ENCODE measurements at regions not wholly inside any gene's neighbourhood (a gene's known extent, or its start where the extent isn't known, plus 50 kb on each side); places are given as distances from the start of the nearest gene placed in this dataset.

- intact Hi-C loops (cut with micrococcal nuclease; ENCODE audit: unreplicated experiment) = no loop called here
- DNase-seq = no peak
- H4K20me1 ChIP-seq (ENCODE audit: insufficient read depth) = no peaks in the 10 kb centered on the region
- H3K9me3 ChIP-seq (ENCODE audit: insufficient read depth, low read depth) = no peaks in the 10 kb centered on the region
- no TSS peak for BruUV-seq (replicated peaks)
- H3K27me3 ChIP-seq (ENCODE audit: insufficient read depth, low read depth) = no peaks in the 10 kb centered on the region
- H3F3A ChIP-seq (ENCODE audit: insufficient read depth, low read depth) = no peaks in the 10 kb centered on the region
- peak overlapping the region; percentile 59; the same call in 1 of the 2 replicates for H2AFZ ChIP-seq
- H3K4me2 ChIP-seq = no peak overlapping the region
- H3K4me3 ChIP-seq = no peak overlapping the region
- no peaks in the 10 kb centered on the region for H3K79me2 ChIP-seq (ENCODE audit: low read depth)
- no peak overlapping the region for H3K27ac ChIP-seq
- TF ChIP-seq CTCF (conservative IDR thresholded peaks at IDR 0.05) = no peak
- no peak for TF ChIP-seq EZH2 (IDR thresholded peaks at IDR 0.05; ENCODE audit: low read depth)
- H3K4me1 ChIP-seq (replicated peaks; ENCODE audit: insufficient read depth) = no peaks in the 10 kb centered on the region
- H3K36me3 ChIP-seq (ENCODE audit: low read depth) = no peaks in the 10 kb centered on the region
- CTCF ChIA-PET = no interaction called here
- POLR2A ChIA-PET (ENCODE audit: unreplicated experiment) = no interaction called here
- H3K9me2 ChIP-seq (ENCODE audit: insufficient read depth) = no peaks in the 10 kb centered on the region
Measured at GRCh38 chr7:52639981-52640380, 395.5 kb upstream of the POM121L12 start.

- H2AFZ ChIP-seq = no peak overlapping the region
Measured at GRCh38 chr7:52639126-52639525, 396.3 kb upstream of the POM121L12 start.

GRCh38 chr7:52635021-52635420, 400.4 kb upstream of the POM121L12 start:
- Histone ChIP-seq H3K4me3 (no peak overlapping the region), H3K9me2 (ENCODE audit: insufficient read depth) (no peaks in the 10 kb centered on the region; the same call in 1 of the 2 replicates), H3K27me3 (ENCODE audit: insufficient read depth, low read depth) (no peaks in the 10 kb centered on the region), H3K79me2 (ENCODE audit: low read depth) (no peaks in the 10 kb centered on the region), H3K36me3 (ENCODE audit: low read depth) (no peaks in the 10 kb centered on the region), H3K27ac (no peak overlapping the region), H3K4me1 (replicated peaks; ENCODE audit: insufficient read depth) (no peaks in the 10 kb centered on the region), H3F3A (ENCODE audit: insufficient read depth, low read depth) (no peaks in the 10 kb centered on the region), H3K9me3 (ENCODE audit: insufficient read depth, low read depth) (no peaks in the 10 kb centered on the region), H3K4me2 (0 out of 2 replicates have a peak overlapping the region, but pooled peaks have one; percentile 4), H2AFZ (peak overlapping the region; percentile 52; the same call in 1 of the 2 replicates), H4K20me1 (ENCODE audit: insufficient read depth) (no peaks in the 10 kb centered on the region)
- no peak for TF ChIP-seq EZH2 (IDR thresholded peaks at IDR 0.05; ENCODE audit: low read depth)
- no peak for TF ChIP-seq CTCF (conservative IDR thresholded peaks at IDR 0.05)
- DNase-seq = peak in 1 of 2 experiments; percentile 39
- BruUV-seq (replicated peaks) = no TSS peak
- intact Hi-C loops (cut with micrococcal nuclease; ENCODE audit: unreplicated experiment) = no loop called here
- ChIA-PET CTCF (no interaction called here), POLR2A (ENCODE audit: unreplicated experiment) (no interaction called here)

More at GRCh38 chr7:52639126-52639525, 396.3 kb upstream of the POM121L12 start:
- Histone ChIP-seq H3K9me3 (ENCODE audit: insufficient read depth, low read depth) (no peaks in the 10 kb centered on the region), H3K4me2 (no peak overlapping the region), H3K4me1 (replicated peaks; ENCODE audit: insufficient read depth) (no peaks in the 10 kb centered on the region), H3K79me2 (ENCODE audit: low read depth) (no peaks in the 10 kb centered on the region), H3K27me3 (ENCODE audit: insufficient read depth, low read depth) (no peaks in the 10 kb centered on the region), H3K36me3 (ENCODE audit: low read depth) (no peaks in the 10 kb centered on the region), H3F3A (ENCODE audit: insufficient read depth, low read depth) (no peaks in the 10 kb centered on the region), H3K4me3 (no peak overlapping the region), H3K27ac (no peak overlapping the region), H3K9me2 (ENCODE audit: insufficient read depth) (no peaks in the 10 kb centered on the region), H4K20me1 (ENCODE audit: insufficient read depth) (no peaks in the 10 kb centered on the region)
- ChIA-PET CTCF (interaction anchor here (0.5 kb wide), 1 partner anchor 1180 kb away, joined by 3 read pairs; no protein-coding TSS in a partner anchor), POLR2A (ENCODE audit: unreplicated experiment) (no interaction called here)
- DNase-seq = no peak
- intact Hi-C loops (cut with micrococcal nuclease; ENCODE audit: unreplicated experiment) = no loop called here
- BruUV-seq (replicated peaks) = no TSS peak
- TF ChIP-seq EZH2 (IDR thresholded peaks at IDR 0.05; ENCODE audit: low read depth) = no peak
- TF ChIP-seq CTCF (conservative IDR thresholded peaks at IDR 0.05) = no peak
